A673 (cell line): ENCODE measurements at regions not wholly inside any gene's neighbourhood (a gene's known extent, or its start where the extent isn't known, plus 50 kb on each side); places are given as distances from the start of the nearest gene placed in this dataset.

Experiments
- BruUV-seq: library from RNA; stranded (reverse); fragments of 400-500 nt; replicated peaks from 2 replicates; lab custom pipeline; 2021; lab: Mats Ljungman, UMichigan
- CTCF ChIA-PET: fragments of 300-600 bp; sonication (Branson Sonifier 250); formaldehyde crosslinking; loops from one replicate; lab custom pipeline; 2022; ENCODE audit warnings: antibody characterized with exemption; lab: Charles Lee
- POLR2A ChIA-PET: fragments of 300-600 bp; sonication (Branson Sonifier 250); formaldehyde crosslinking; loops from one replicate; lab custom pipeline; 2022; ENCODE audit warnings: antibody characterized with exemption; ENCODE audit not compliant: low non-redundant PET; lab: Charles Lee
- DNase-seq: peaks from one replicate; pipeline ENCODE4 v3.0.0-alpha.2; 2015; ENCODE audit warnings: low spot score
- H3K27ac ChIP-seq: fragments of 200-600 bp; sonication (generic); 2 replicates; pipeline ENCODE4 v1.5.1; 2016; ENCODE audit warnings: mixed run types, low read depth, mild to moderate bottlenecking, mixed read lengths, antibody characterized with exemption, low read length; ENCODE audit not compliant: poor library complexity, severe bottlenecking
- H3K27me3 ChIP-seq: fragments of 200-600 bp; sonication (generic); replicated peaks from 2 replicates; pipeline ENCODE4 v1.6.1; 2017; ENCODE audit warnings: mixed run types, low read depth, mild to moderate bottlenecking, mixed read lengths, antibody characterized with exemption, low read length; ENCODE audit not compliant: insufficient read depth, poor library complexity
- H3K36me3 ChIP-seq: fragments of 200-600 bp; sonication (generic); 2 replicates; pipeline ENCODE4 v1.6.1; 2016; ENCODE audit warnings: mixed run types, mild to moderate bottlenecking, mixed read lengths, antibody characterized with exemption, low read length; ENCODE audit not compliant: insufficient read depth, poor library complexity, severe bottlenecking
- H3K4me1 ChIP-seq: fragments of 200-600 bp; sonication (generic); 2 replicates; pipeline ENCODE4 v1.6.1; 2017; ENCODE audit warnings: mixed run types, mild to moderate bottlenecking, mixed read lengths, antibody characterized with exemption, low read length; ENCODE audit not compliant: insufficient read depth, poor library complexity, severe bottlenecking
- H3K4me3 ChIP-seq: fragments of 200-600 bp; sonication (generic); 2 replicates; pipeline ENCODE4 v1.5.1; 2016; ENCODE audit warnings: low read depth, mixed run types, mild to moderate bottlenecking, mixed read lengths, low read length; ENCODE audit not compliant: poor library complexity, severe bottlenecking
- H3K9me3 ChIP-seq: fragments of 200-600 bp; sonication (generic); 2 replicates; pipeline ENCODE4 v1.6.1; 2016; ENCODE audit warnings: mixed run types, low read depth, mild to moderate bottlenecking, mixed read lengths, antibody characterized with exemption, low read length; ENCODE audit not compliant: poor library complexity, severe bottlenecking
- CTCF ChIP-seq: fragments of 300-800, 200-600 bp; sonication (generic); conservative IDR thresholded peaks from 2 replicates; pipeline ENCODE4 v1.5.1; 2017; ENCODE audit warnings: low read depth, mild to moderate bottlenecking, antibody characterized with exemption, low read length, moderate library complexity, mixed read lengths
- EZH2 ChIP-seq: fragments of 200-600 bp; sonication (generic); IDR thresholded peaks from 2 replicates; pipeline ENCODE4 v1.6.1; 2017; ENCODE audit warnings: borderline replicate concordance, low read depth, mild to moderate bottlenecking, mixed read lengths, antibody characterized with exemption, low read length; ENCODE audit not compliant: poor library complexity, severe bottlenecking
- intact Hi-C: fragments of 100-400 bp; cut with micrococcal nuclease; formaldehyde crosslinking; loops from one replicate; pipeline ENCODE4 v1.10.0; 2022; ENCODE audit not compliant: unreplicated experiment

- DNase-seq, result no peak
- TF ChIP-seq CTCF, result no peak
- no peak for TF ChIP-seq EZH2
- BruUV-seq, result no TSS peak
- ChIA-PET CTCF (no interaction called here), POLR2A (no interaction called here)
- Histone ChIP-seq H3K27me3 (no peaks in the 10 kb centered on the region), H3K27ac (no peak overlapping the region), H3K9me3 (no peaks in the 10 kb centered on the region), H3K36me3 (no peaks in the 10 kb centered on the region), H3K4me3 (no peak overlapping the region), H3K4me1 (no peaks in the 10 kb centered on the region)
- intact Hi-C loops, result no loop called here
Observed at GRCh38 chr12:60027266-60027665, 431.4 kb downstream of the SLC16A7 start.

- POLR2A ChIA-PET, result no interaction called here
- Histone ChIP-seq H3K4me1 (no peaks in the 10 kb centered on the region), H3K27me3 (no peaks in the 10 kb centered on the region), H3K27ac (no peak overlapping the region), H3K9me3 (peaks cover 7% of the 10 kb centered on the region), H3K36me3 (no peaks in the 10 kb centered on the region), H3K4me3 (no peak overlapping the region)
- CTCF ChIA-PET, result no interaction called here
- intact Hi-C loops, result no loop called here
- no TSS peak for BruUV-seq
- no peak for DNase-seq
- TF ChIP-seq EZH2 (no peak), CTCF (no peak)
Observed at GRCh38 chr12:60034147-60034546, 438.3 kb downstream of the SLC16A7 start.

- BruUV-seq, result no TSS peak
- Histone ChIP-seq H3K27me3 (no peaks in the 10 kb centered on the region), H3K4me3 (no peak overlapping the region), H3K36me3 (no peaks in the 10 kb centered on the region), H3K4me1 (no peaks in the 10 kb centered on the region), H3K27ac (no peak overlapping the region), H3K9me3 (peaks cover 7% of the 10 kb centered on the region)
- TF ChIP-seq EZH2, result no peak
- no peak for TF ChIP-seq CTCF
- CTCF ChIA-PET, result no interaction called here
- DNase-seq, result no peak
- POLR2A ChIA-PET, result no interaction called here
- intact Hi-C loops, result no loop called here
Observed at GRCh38 chr12:60035835-60036234, 440.0 kb downstream of the SLC16A7 start.
